CD4-positive, alpha-beta T cell treated with Interleukin-2 at 100 ng/mL for 4 hours (primary cell): ENCODE measurements at regions not wholly inside any gene's neighbourhood (a gene's known extent, or its start where the extent isn't known, plus 50 kb on each side); places are given as distances from the start of the nearest gene placed in this dataset.

ENCODE experiments used
- DNase-seq: peaks from one replicate; pipeline ENCODE4 v3.0.0-alpha.2; 2020; ENCODE audit warnings: low spot score

DNA sequence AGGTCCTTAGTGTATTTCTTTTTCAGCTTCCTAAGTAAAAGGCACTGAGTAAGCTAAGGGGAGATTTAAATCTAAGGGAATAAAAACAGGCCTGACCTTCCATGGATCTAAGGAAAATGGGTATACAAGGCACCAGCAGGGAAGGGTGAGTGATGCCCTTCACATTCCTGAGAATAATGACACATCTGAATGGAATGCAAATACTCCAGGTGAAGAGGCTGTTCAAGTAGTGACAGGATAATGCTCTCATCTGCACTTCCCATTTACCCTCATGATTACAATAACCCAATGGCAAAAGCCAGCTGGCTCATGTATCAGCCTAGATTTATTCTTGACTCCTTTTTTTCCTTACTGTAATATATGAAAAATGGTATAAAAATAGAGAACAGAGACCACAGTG lies 216.2 kb upstream of the ACTBL2 start:
- DNase-seq: no peak

DNA sequence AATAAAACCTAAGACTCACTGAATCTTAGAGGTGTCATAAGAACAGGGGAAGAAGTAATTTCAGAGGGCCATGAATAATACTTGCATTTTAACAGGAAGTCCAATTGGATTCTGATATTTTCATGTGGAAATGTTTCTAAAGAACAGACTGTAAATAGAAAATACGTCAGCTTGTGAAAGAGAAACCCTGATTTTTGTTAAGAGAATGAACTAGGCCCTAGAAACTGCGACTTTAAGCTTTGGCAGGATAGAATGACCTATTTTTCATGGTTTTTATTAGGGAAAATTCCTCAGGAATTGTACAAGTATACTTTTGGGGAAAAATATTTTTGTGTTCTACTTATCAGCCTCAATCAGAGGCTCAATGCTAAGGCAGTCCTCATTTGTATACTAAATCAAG lies 215.5 kb upstream of the ACTBL2 start:
- DNase-seq: no peak

DNA sequence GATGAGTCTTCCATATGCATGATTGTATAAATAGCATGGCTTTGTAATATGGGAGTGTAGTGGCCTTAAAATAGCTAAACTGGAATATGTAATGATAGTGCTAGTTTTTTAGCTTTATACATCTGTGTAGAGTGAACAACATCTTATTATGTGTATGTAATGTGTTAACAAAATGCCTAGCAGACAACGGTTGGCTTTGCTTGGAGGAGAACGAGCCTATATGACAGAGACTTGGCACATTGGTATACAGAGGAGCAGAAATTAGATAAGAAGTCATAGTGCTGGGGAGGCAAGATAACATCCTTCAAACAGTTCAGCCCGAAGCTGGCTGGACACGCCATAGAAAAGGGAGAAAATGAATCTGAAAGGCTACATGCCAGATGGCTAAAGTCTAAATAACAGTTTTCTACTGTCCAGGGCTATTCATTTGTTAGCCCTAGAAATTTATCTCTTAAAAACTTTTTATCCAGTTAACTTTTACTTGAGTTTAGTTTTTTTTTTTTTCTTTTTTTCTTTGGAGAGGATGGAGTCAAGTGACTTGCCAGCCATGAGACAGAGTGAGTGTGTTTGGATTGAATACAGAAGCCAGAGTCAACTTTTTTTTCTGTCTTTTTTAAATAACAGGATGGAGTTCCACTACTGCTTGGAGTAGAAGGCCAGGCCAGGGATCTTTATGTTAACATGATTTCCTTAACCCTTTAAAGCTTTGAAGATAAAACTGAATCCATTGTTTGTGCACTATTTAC lies 214.4 kb upstream of the ACTBL2 start:
- no peak for DNase-seq

DNA sequence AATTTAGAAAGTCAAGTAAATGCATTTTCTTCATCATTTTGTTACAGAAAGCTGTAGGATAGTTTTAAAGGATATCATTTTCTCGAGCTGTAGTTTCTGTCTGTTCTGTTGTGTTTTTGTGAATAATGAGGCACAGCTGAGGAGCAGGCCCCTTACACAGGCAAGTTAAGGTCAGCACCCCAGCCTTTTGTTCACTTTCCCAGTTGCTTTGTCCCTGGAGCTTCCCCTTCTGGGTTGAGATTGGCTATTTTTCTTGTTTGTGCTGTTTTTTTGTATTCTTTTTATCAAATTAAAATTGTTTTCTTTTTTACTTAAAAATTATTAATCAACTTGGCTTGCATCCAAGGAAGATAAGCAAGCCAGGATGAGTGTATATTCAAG lies 213.8 kb upstream of the ACTBL2 start:
- no peak for DNase-seq

DNA sequence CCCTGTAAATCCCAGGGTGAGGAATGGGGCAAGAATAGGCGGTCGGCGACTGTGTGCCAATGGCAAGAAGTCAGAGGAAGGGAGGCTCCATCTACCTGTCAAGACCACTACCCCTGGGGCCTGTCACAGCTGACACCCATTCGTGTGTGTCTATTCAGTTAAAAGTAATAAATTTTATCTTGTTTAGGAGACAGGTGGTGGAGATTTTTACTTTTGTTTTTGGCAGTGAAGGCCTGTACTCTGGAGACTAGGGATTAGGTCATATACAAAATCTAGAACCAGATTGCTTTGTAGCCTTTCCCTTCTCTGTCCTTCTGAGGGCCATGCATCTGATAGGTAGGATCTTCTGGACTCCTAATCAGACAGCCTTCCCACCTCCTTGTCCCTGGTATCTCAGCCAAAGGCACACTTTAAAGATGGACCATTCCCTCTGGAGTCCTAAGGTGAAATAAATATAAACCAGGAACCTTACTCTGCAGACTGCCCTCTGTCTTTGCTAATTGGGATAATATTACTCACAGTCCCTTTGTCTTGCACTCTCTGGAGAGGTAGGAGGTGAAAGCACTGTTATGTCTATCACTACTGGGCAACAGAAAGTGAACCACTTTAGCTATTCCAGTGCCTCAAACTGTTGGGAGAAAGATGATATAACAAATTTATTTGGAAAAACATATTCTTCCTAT lies 213.2 kb upstream of the ACTBL2 start:
- no peak for DNase-seq

DNA sequence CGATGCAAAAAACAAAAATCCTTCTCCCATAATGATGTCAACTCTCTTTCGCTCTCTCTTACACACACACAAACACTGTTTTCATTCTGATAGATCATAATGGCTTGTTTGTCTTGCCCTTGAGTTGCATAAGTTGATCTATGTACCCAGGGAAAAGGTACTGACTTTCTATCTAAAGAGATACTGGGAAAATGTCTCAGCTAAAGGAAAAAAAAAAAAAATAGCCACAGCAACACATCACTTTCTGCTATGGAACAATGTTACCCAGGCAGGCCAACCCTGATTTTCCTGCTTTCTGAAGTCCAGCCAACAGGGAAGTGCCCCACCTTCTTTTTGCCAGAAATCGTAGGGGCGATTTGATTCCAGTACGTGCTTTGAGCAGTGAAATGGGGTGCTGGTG lies 212.6 kb upstream of the ACTBL2 start:
- DNase-seq: no peak

DNA sequence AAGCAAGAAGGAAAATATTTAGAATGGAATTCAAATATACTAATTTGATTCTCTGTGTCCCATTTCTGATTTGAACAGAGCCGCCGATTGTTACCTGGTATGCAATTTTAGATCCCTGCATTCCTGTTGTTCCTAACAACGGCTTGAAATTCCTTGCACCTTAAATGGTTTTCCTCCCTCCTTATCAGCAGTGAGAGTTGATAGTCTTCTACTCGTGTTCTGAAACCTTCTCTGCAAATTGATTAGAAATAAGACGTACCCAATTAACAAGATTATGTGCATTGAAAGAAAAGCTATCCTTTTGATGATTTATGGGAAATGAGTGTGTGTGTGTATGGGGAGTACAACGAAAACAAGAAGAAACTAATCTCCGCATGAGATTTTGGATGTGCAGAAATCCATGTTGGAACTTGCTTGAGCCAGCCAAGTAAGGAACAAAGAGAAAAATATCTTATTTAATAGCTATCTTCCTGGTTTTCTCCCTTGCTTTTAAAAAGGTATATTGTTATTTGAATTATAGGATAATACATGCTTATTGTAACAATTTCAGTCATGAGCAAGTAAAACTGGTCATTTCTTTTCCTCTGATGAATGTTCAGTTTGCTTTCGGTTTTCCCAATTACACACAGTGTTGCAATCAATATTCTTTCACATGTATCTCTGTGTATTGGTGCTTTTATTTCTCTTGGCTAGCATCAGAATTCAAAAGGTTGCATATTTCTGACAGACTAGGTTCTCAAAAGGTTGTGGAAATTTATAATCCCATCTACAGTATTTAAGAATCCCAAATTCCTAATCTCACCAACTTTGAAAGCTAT lies 211.1 kb upstream of the ACTBL2 start:
- no peak for DNase-seq

DNA sequence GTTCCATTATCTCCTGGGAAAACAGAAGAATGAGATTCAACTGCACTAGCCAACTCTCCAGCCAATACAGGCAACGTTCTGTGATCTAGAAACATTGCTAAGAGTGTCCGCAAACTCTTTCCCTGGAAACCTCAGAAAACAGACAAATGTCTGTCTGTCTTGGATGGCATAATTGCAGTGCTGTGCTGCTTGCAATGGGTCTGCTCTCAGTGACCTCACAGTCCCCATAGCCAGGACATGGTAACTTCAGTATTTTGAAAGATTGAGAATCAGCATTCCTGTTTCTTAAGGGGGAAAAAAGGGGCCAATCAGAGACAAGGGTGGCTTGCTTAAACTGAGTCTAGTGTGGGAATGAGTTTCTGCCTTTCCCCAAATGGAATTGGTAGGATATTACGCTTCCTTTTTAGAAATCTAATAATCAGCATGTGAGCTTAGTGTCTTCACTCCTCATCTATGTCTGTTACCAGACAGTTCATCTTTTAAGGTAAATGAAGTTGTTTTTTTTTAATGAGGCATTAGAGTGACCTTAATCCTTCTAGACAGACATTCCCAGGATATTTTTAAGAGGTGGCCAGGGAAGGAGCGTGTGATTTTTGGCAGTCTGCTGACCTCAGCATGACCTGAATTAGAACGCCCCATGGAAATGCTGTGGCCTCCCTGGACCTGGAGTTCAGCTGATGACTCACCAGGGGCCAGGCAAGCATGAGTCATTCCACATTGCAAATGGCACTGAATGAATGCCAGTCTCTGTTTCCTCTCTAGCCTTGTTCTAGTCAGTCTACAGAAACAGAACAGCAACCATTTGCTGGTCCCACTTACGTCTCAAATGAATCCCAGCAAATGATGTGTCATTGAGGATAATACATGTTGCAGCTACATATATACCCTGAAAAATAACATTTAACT lies 210.2 kb upstream of the ACTBL2 start:
- peak; percentile 0 for DNase-seq

DNA sequence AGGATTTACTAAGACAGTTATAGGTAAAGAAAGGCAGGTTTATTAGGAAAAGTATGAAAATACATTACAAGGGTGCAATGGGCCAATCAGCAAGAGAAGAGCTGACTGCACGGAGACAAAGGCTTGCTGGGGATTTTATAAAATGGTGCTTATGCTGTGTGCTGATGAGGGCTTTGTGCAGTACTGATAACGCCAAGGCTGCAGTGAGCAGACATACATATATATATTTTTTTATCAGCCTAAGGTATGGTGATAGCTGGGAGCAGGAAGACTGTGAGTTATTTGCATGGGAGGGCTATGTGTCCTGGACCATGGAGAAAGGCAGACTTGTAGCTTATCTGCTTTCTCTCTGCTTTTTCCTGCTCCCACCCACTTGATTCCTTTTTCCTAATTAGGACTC lies 208.1 kb upstream of the ACTBL2 start:
- no peak for DNase-seq

DNA sequence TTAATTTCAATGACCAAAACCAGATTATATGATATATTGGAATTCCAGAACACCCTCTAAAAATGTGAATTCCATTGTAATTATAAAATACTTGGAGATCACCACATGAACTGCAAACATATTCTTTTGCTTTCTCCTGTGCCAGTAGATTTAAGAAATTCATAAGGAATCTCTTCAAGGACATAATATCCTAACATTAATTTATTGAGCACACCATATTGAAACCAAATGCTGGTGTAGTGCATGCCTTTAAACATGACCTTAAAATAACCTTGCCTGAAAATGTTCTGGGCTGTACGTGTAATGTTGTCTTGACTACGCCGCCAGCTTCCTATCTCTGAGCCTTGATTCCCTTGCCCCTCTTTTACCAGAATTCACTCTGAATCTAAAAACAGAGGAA lies 205.0 kb upstream of the ACTBL2 start:
- no peak for DNase-seq

DNA sequence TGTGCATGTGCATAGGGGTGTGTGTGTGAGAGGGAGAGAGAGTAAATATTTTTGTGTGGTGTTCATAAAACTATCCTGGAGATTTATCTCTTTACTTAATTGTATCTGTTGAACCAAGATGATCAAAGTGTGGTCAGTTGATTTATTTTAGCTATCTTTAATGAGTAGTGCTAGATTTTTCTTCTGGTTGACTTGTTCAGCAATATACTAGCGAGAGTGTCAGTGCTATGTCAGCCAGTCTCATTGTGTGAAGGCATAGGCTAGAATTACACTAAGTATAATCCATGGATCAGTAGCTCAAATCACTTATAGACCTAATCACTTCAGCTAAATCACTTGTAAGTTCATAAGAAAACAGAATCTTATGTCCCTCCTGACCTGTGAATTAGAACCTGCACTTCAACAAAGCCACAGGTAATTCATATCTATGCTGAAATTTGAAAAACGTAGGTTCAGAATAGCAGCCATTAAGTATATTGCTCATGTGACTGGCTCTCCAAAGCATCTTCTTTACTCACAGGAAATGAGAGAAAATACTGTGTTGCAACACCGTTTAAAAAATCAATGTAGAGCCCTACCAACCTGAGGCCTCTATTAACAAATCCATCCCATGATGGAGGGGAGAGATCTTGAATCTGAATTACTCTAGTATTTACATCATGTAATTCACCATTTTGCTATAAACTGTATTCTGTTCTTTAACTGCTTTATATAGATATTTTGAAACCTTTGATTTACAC lies 203.1 kb upstream of the ACTBL2 start:
- no peak for DNase-seq

DNA sequence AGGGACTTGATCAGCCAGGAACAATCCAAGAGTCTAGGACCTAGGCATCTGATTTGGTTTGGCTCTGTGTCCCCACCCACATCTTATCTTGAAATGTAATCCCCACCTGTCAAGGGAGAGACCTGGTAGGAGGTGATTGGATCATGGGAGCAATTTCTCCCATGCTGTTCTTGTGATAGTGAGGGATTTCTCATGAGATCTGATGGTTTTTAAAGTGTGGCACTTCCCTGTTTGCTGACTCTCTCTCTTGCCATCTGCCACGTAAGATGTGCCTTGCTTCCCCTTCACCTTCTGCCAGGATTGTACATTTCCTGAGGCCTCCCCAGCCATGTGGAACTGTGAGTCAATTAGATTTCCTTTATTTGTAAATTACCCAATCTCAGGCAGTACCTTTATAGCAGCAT lies 201.7 kb upstream of the ACTBL2 start:
- DNase-seq: no peak

DNA sequence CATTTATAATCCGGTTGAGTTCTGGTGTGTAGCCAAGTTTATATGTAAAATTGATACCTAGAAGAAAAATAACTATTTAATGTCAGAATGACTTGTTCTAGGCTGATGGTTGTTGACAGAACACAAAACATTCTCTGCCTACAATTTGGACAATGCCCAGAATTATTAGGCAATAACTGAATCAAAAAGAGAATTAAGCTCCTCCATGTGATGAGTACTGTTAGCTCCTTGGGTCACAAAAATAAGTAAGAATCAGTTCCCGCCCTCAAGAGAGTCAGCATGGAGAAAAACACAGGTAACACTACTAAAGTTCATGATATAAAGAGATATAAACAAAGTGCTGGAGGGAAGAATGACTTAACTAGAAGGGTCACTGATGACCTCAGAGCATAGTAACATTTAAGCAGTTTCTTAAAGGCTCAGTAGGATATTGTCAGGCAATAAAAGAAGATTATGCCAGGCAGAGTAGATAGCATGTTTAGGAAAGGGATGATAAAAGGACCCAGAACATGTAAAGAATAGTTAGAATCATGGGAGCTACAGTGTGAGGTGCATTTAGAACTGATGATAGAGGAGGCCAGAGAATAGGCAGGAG lies 200.5 kb upstream of the ACTBL2 start:
- no peak for DNase-seq

DNA sequence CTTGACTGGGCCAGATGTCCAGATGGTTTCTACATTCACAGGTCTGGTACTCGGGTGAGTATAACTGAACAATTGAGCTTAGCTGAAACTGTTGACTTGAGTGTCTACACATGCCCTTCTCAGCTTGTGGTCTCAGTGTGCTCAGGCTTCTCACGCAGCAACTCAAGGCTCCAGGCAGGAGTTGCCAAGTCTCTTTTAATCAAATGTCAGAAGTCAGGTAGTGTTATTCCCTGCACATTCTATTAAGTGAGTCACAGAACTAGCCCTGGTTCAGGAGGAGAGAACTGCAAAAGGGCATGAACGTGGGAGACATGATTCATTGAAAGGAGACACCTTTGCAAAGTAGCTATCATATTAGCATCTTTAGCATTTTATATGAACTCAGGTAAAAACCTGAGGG lies 199.3 kb upstream of the ACTBL2 start:
- DNase-seq: no peak

DNA sequence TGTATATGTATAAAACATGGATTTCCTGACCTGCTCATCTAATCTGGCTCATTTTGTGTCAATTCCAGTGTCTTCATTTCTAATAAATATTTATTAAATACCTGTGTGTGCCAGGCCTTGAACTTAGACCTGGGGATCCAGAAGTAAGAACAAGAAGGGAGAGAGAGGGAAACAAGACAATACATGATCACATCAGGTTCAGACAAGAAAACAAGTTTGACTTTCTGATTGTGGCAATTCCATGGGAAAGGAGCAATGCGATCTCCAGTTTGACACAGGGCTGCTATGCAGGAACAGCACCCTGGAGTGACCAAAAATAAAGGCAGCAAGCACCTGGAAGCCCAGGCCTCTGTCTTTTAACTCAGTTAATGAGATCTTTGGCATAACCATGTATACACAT lies 198.1 kb upstream of the ACTBL2 start:
- DNase-seq: no peak

DNA sequence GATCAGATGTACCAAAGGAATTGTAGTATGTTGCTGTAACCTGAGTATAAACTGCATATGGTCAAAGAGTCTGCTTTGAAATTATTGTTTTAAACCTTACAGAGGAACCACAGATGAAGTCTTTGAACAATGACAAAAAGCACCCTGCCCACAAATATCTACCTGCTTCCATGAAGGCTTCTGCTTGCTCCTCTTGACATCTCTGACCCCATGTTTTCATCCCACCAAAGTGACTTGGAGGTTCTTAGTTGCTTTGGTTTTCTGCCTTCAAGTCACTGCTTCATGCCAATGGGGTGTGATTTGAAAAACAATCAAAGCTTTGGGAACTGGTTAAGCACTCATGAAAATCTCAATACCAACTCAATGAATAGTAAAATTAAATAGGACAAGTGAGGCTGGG lies 194.6 kb upstream of the ACTBL2 start:
- DNase-seq: no peak

DNA sequence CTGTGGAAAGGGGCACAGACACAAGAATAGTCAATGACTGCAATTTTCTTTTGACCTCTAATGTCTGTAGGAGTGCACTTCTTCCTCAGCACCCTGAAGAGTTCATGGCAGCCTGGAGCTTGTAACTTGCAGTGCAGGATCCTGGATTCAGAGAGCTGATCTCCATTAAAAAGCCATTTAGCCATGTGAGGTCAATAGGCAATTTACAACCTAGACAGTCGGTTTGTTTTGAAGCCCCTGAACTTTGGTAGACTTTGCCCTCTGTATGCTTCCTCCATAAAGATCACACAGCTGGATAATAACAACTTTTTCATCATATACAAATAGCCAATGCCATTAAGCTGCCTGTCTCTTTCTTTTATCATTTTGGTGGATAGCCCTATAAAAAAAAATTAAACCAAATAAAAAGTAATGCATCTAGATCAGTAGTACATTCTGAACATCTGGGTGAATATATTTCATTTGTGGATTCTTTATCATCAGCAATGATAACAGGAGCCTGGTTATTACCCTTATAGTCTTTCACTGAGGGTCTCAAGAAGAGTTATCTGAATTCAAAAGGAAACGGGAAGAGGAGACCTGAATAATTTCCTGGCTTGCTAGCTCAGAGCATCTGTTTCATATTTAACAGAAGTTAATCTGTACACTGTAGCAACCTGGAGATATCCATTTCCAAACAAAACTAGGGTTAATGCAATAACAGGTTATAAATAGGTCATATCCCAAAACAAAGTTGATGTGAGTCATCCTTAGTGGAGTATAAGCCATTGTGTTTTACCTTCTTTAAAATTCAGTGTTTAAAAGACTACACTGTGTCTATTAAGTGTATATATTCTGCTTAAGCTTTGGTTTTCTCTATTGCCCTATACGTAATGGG lies 193.8 kb upstream of the ACTBL2 start:
- no peak for DNase-seq

DNA sequence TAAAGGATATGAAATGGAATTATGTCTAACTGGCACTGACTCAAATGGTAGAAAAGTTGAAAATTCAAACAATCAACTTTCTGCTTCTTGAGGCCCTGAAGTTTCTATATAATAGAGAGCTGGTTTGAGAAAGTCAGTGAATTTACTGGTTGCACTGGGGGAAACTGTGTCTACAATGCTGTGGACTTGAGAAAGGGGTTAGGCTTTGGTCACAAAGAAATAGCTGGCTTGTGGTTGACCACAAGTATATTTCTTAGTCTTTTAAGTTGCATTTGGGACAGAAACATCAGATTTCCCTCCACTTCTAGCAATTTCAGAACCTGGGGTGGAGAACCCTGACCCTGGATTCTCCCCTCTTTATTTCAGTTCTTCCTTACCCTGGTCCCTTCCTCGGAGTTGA lies 192.6 kb upstream of the ACTBL2 start:
- DNase-seq: no peak

DNA sequence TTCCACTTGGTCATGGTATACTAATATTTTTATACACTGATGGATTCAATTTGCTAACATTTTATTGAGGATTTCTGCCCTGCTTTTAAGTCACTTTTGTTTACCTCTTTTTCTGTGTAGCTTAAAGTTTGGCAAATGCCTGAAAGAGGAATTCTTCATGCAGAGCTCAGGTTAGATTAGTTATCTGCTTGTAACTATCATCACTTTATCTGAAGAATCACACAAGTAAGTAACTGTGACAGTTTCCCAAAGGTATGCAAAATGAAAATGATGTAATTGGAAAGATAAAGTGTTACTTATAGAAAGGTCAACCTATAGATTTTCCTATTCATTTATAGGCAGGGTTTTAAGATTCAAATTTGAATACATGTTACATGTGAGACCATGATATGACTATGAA lies 188.8 kb upstream of the ACTBL2 start:
- no peak for DNase-seq

DNA sequence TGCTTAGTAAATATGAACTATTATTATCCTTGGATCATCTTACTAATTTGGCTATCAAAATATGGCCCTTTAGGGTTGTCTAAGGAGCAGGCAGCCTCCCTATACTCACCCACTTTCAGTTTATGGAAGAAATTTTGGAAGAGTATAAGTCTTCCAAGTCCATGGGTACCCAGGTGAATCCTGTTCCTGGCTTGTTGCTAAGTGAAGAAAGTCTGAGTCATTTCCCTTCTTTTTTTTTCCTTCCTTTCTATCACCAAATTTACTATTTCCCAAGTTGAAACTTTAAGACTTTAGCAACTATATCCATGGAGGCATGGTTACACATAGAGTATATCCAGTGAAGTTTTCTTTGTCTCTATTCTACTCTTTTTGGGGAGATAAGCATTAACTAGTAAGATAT lies 184.0 kb upstream of the ACTBL2 start:
- no peak for DNase-seq
